HepG2 (cell line): ENCODE measurements at regions not wholly inside any gene's neighbourhood (a gene's known extent, or its start where the extent isn't known, plus 50 kb on each side); places are given as distances from the start of the nearest gene placed in this dataset.
A peak's percentile ranks its signal among the peaks of the same experiment; 100 is the strongest.

Source experiments
- ATAC-seq: fragments of 200-7000 bp; cut with Tn5 transposase; 3 replicates; pipeline ENCODE4 v1.9.1; 2020; ENCODE audit warnings: mild to moderate bottlenecking, moderate library complexity
- BruUV-seq: library from RNA; stranded (reverse); fragments of 400-500 nt; replicated peaks from 2 replicates; lab custom pipeline; 2021; lab: Mats Ljungman, UMichigan
- CTCF ChIA-PET: fragments of 300-600 bp; formaldehyde crosslinking; extraction: SDS; loops from one replicate; lab custom pipeline; 2021; ENCODE audit warnings: low total read pairs, inconsistent platforms, low intra/inter-chr PET ratio; lab: Yijun Ruan, JAX
- POLR2A ChIA-PET: fragments of 350-600 bp; sonication (Branson Sonifier 250); formaldehyde crosslinking; loops from one replicate; lab custom pipeline; 2020; ENCODE audit warnings: antibody characterized with exemption, inconsistent platforms; lab: Yijun Ruan, JAX
- DNase-seq: peaks from one replicate; pipeline ENCODE4 v3.0.0-alpha.2; 2015; ENCODE audit warnings: low spot score
- FAIRE-seq: peaks from 3 replicates; lab custom pipeline; 2011; peaks lifted over from hg19 to GRCh38; lab: Jason Lieb, UNC
- H2AFZ ChIP-seq: one replicate; pipeline ENCODE4 v1.6.1; 2011; ENCODE audit warnings: low read length, inconsistent platforms
- H3K27ac ChIP-seq: fragments of 300-600 bp; 3 replicates; pipeline ENCODE4 v1.8.0; 2011; ENCODE audit warnings: mixed run types, mild to moderate bottlenecking, mixed read lengths, low read length, inconsistent platforms; ENCODE audit not compliant: insufficient read depth; ENCODE audit errors: extremely low read length
- H3K27me3 ChIP-seq, 2 experiments: fragments of 200-600 bp in 1 of 2; 2 replicates in 1 of 2; 3 replicates in 1 of 2; pipeline versions ENCODE4 v1.6.0 to v1.8.0; 2011; ENCODE audit warnings: low read length in 2 of 2, mild to moderate bottlenecking in 2 of 2, moderate library complexity in 2 of 2, inconsistent platforms in 1 of 2; ENCODE audit not compliant: insufficient read depth in 2 of 2, control insufficient read depth in 1 of 2
- H3K36me3 ChIP-seq, 2 experiments: fragments of 200-600 bp in 1 of 2; replicated peaks in 1 of 2; 2 replicates in 1 of 2; 3 replicates in 1 of 2; pipeline versions ENCODE4 v1.5.1 to v1.8.0; 2011; ENCODE audit warnings: low read length in 2 of 2, inconsistent platforms in 1 of 2; ENCODE audit not compliant: insufficient read depth in 2 of 2, control insufficient read depth in 1 of 2
- H3K4me1 ChIP-seq: 2 replicates; pipeline ENCODE4 v1.5.1; 2012; ENCODE audit warnings: low read length, inconsistent platforms; ENCODE audit not compliant: insufficient read depth
- H3K4me2 ChIP-seq: 2 replicates; pipeline ENCODE4 v1.6.0; 2011; ENCODE audit warnings: low read depth, low read length, inconsistent platforms
- H3K4me3 ChIP-seq, 3 experiments: fragments of 200-600 bp in 1 of 3; sonication (generic), shearing (Covaris generic) in 1 of 3; replicated peaks in 1 of 3; 2 replicates each; pipeline ENCODE4 v1.5.1; 2011 to 2016; ENCODE audit warnings: low read length in 3 of 3, inconsistent platforms in 2 of 3, low read depth in 2 of 3, mild to moderate bottlenecking in 2 of 3, control low read depth in 1 of 3, mixed read lengths in 1 of 3; ENCODE audit not compliant: insufficient read depth in 1 of 3
- H3K79me2 ChIP-seq: one replicate; pipeline ENCODE4 v1.6.1; 2011; ENCODE audit warnings: low read length, inconsistent platforms; ENCODE audit not compliant: insufficient read depth
- H3K9ac ChIP-seq: 2 replicates; pipeline ENCODE4 v1.6.0; 2011; ENCODE audit warnings: mild to moderate bottlenecking, low read depth, low read length, inconsistent platforms; ENCODE audit not compliant: insufficient read depth
- H3K9me3 ChIP-seq: 2 replicates; pipeline ENCODE4 v1.5.1; 2012; ENCODE audit warnings: mild to moderate bottlenecking, low read length
- H4K20me1 ChIP-seq: 2 replicates; pipeline ENCODE4 v1.6.0; 2011; ENCODE audit warnings: inconsistent platforms, mild to moderate bottlenecking, low read length, moderate library complexity; ENCODE audit not compliant: insufficient read depth
- ARID5B ChIP-seq: IDR thresholded peaks from 2 replicates; pipeline ENCODE4 v1.4.0; 2020; ENCODE audit warnings: mild to moderate bottlenecking, missing genetic modification reagents
- DBP ChIP-seq: sonication (generic); formaldehyde crosslinking; IDR thresholded peaks from 2 replicates; pipeline ENCODE4 v1.4.0; 2020; ENCODE audit warnings: missing genetic modification reagents; ENCODE audit errors: not compliant biosample characterization
- POLR2G ChIP-seq: fragments of 200-400 bp; formaldehyde crosslinking; IDR thresholded peaks from 2 replicates; pipeline ENCODE4 v1.6.1; 2018; ENCODE audit warnings: mild to moderate bottlenecking, low read depth, low read length, moderate library complexity
- TARDBP ChIP-seq: sonication (generic); formaldehyde crosslinking; IDR thresholded peaks from 2 replicates; pipeline ENCODE4 v1.8.0; 2022; ENCODE audit warnings: mild to moderate bottlenecking, missing genetic modification reagents
- TBX3 ChIP-seq: fragments of 450-650 bp; IDR thresholded peaks from 2 replicates; pipeline ENCODE4 v1.6.1; 2017; ENCODE audit warnings: antibody characterized with exemption, mild to moderate bottlenecking, inconsistent platforms, borderline replicate concordance
- TGIF2 ChIP-seq: IDR thresholded peaks from 2 replicates; pipeline ENCODE4 v1.6.1; 2016; ENCODE audit warnings: control low read depth, missing compliant biosample characterization
- ZHX1 ChIP-seq: sonication (generic); formaldehyde crosslinking; IDR thresholded peaks from 2 replicates; pipeline ENCODE4 v1.8.1; 2022; ENCODE audit warnings: low read depth, mild to moderate bottlenecking, missing genetic modification reagents
- ZNF317 ChIP-seq: sonication (generic); formaldehyde crosslinking; IDR thresholded peaks from 2 replicates; pipeline ENCODE4 v1.5.0; 2020; ENCODE audit warnings: mild to moderate bottlenecking, missing genetic modification reagents
- ZNF672 ChIP-seq: sonication (generic); formaldehyde crosslinking; IDR thresholded peaks from 2 replicates; pipeline ENCODE4 v1.8.1; 2022; ENCODE audit warnings: missing genetic modification reagents
- ZNF891 ChIP-seq: sonication (generic); formaldehyde crosslinking; IDR thresholded peaks from 2 replicates; pipeline ENCODE4 v1.5.0; 2020; ENCODE audit warnings: mild to moderate bottlenecking, missing genetic modification reagents
- WGBS: methylation state at CpG from one replicate; pipeline ENCODE4 v1.1.6; 2017; ENCODE audit warnings: low lambda C conversion rate; 5-methylcytosine and 5-hydroxymethylcytosine counted together
- in situ Hi-C: cut with HindIII; loops from 2 replicates; pipeline ENCODE4 v1.10.0; 2017; ENCODE audit warnings: low pct_unique_long_range_greater_than_20kb; ENCODE audit not compliant: extremely low pct_ligation_motif_present
- intact Hi-C: fragments of 100-400 bp; cut with micrococcal nuclease; formaldehyde crosslinking; loops from one replicate; pipeline ENCODE4 v1.10.0; 2022; ENCODE audit not compliant: unreplicated experiment

GRCh38 chr6:71465096-71465495 is 176.5 kb downstream of the OGFRL1 start:
- Histone ChIP-seq H3K9me3 (no peaks in the 10 kb centered on the region), H3K27me3 (no peaks in the 10 kb centered on the region), H4K20me1 (no peaks in the 10 kb centered on the region), H3K36me3 (no peaks in the 10 kb centered on the region), H3K27ac (no peak overlapping the region), H2AFZ (no peak overlapping the region), H3K4me2 (no peak overlapping the region), H3K4me3 (no peak overlapping the region), H3K79me2 (no peaks in the 10 kb centered on the region), H3K9ac (no peak overlapping the region), H3K4me1 (no peaks in the 10 kb centered on the region)
- in situ Hi-C loops (no loop called here), intact Hi-C loops (no loop called here)
- 0% methylated on average over 1 of the region's 1 CpG for WGBS
- no peak for FAIRE-seq
- ATAC-seq: no peak
- TF ChIP-seq ZHX1 (CRISPR knock-in tag): no peak
- TF ChIP-seq ZNF317: 0 out of 2 replicates have a peak, but pooled peaks have one; percentile 28
- POLR2A ChIA-PET: no interaction called here
- no peak for DNase-seq
- no TSS peak for BruUV-seq
- CTCF ChIA-PET: no interaction called here

- Histone ChIP-seq H3K4me1 (no peaks in the 10 kb centered on the region), H3K36me3 (no peaks in the 10 kb centered on the region), H3K4me2 (no peak overlapping the region), H3K9me3 (no peaks in the 10 kb centered on the region), H3K27me3 (no peaks in the 10 kb centered on the region), H3K79me2 (no peaks in the 10 kb centered on the region), H3K9ac (no peak overlapping the region), H3K4me3 (no peak overlapping the region), H3K27ac (no peak overlapping the region), H2AFZ (no peak overlapping the region), H4K20me1 (no peaks in the 10 kb centered on the region)
- intact Hi-C loops (no loop called here), in situ Hi-C loops (no loop called here)
- ATAC-seq (no peak), DNase-seq (no peak), FAIRE-seq (no peak)
- ChIA-PET POLR2A (no interaction called here), CTCF (no interaction called here)
- BruUV-seq: no TSS peak
- WGBS: 3% methylated on average over 1 of the region's 1 CpG
- TF ChIP-seq ZNF672 (CRISPR knock-in tag) (no peak), TBX3 (no peak), ARID5B (CRISPR knock-in tag) (no peak), TARDBP (CRISPR knock-in tag) (no peak), DBP (no peak), POLR2G (no peak), TGIF2 (CRISPR knock-in tag) (no peak), ZNF891 (CRISPR knock-in tag) (no peak)
These were observed 177.8 kb downstream of the OGFRL1 start for GRCh38 chr6:71466362-71466761.
